Neural cell (in vitro differentiated cells): ENCODE measurements at regions not wholly inside any gene's neighbourhood (a gene's known extent, or its start where the extent isn't known, plus 50 kb on each side); places are given as distances from the start of the nearest gene placed in this dataset.

Experiments used
- H2AFZ ChIP-seq: fragments of 200-600, 300-800 bp; sonication (generic), shearing (Covaris generic); 2 replicates; pipeline ENCODE4 v1.6.0; 2014; ENCODE audit warnings: low read depth, mild to moderate bottlenecking, antibody characterized with exemption, low read length, moderate library complexity
- H3F3A ChIP-seq: fragments of 200-600 bp; shearing (Covaris generic); 2 replicates; pipeline ENCODE4 v1.6.1; 2016; ENCODE audit warnings: mild to moderate bottlenecking, moderate library complexity, mixed read lengths, antibody characterized with exemption, low read length; ENCODE audit not compliant: insufficient read depth, poor library complexity, severe bottlenecking
- H3K27ac ChIP-seq: fragments of 200-600, 300-800 bp; sonication (generic), shearing (Covaris generic); 2 replicates; pipeline ENCODE4 v1.5.1; 2014; ENCODE audit warnings: mild to moderate bottlenecking, low read length, moderate library complexity
- H3K27me3 ChIP-seq: fragments of 300-800, 200-600 bp; sonication (generic), shearing (Covaris generic); 2 replicates; pipeline ENCODE4 v1.6.0; 2014; ENCODE audit warnings: mild to moderate bottlenecking, low read depth, low read length, moderate library complexity; ENCODE audit not compliant: insufficient read depth
- H3K36me3 ChIP-seq: fragments of 300-800, 200-600 bp; sonication (generic), shearing (Covaris generic); 2 replicates; pipeline ENCODE4 v1.5.1; 2014; ENCODE audit warnings: mild to moderate bottlenecking, antibody characterized with exemption, low read length, moderate library complexity; ENCODE audit not compliant: insufficient read depth
- H3K4me2 ChIP-seq: fragments of 300-800, 200-600 bp; sonication (generic), shearing (Covaris generic); 2 replicates; pipeline ENCODE4 v1.6.0; 2014; ENCODE audit warnings: mild to moderate bottlenecking, low read length
- H3K4me3 ChIP-seq: fragments of 300-800, 200-600 bp; sonication (generic), shearing (Covaris generic); 2 replicates; pipeline ENCODE4 v1.5.1; 2014; ENCODE audit warnings: mild to moderate bottlenecking, low read length, moderate library complexity
- H3K79me2 ChIP-seq: fragments of 200-600 bp; shearing (Covaris generic); replicated peaks from 2 replicates; pipeline ENCODE4 v1.6.0; 2014; ENCODE audit warnings: mild to moderate bottlenecking, low read length, moderate library complexity; ENCODE audit not compliant: insufficient read depth
- H3K9ac ChIP-seq: fragments of 300-800, 200-600 bp; sonication (generic), shearing (Covaris generic); 2 replicates; pipeline ENCODE4 v1.6.1; 2016; ENCODE audit warnings: mild to moderate bottlenecking, low read length, mixed read lengths
- H3K9me2 ChIP-seq: fragments of 200-600 bp; shearing (Covaris generic); 2 replicates; pipeline ENCODE4 v1.6.1; 2016; ENCODE audit warnings: mild to moderate bottlenecking, low read length, mixed read lengths; ENCODE audit not compliant: insufficient read depth
- H3K9me3 ChIP-seq: fragments of 200-600, 300-800 bp; sonication (generic), shearing (Covaris generic); 2 replicates; pipeline ENCODE4 v1.6.1; 2016; ENCODE audit warnings: mild to moderate bottlenecking, mixed run types, low read length, moderate library complexity, mixed read lengths
- H4K20me1 ChIP-seq: fragments of 200-600 bp; shearing (Covaris generic); 2 replicates; pipeline ENCODE4 v1.6.1; 2016; ENCODE audit warnings: mild to moderate bottlenecking, mixed run types; ENCODE audit not compliant: insufficient read depth
- CTCF ChIP-seq: fragments of 450-650 bp; IDR thresholded peaks from 2 replicates; pipeline ENCODE4 v1.5.1; 2014; ENCODE audit warnings: antibody characterized with exemption, mild to moderate bottlenecking, moderate library complexity; ENCODE audit not compliant: poor library complexity, severe bottlenecking
- EP300 ChIP-seq: fragments of 450-650 bp; conservative IDR thresholded peaks from 2 replicates; pipeline ENCODE4 v1.6.1; 2014; ENCODE audit warnings: antibody characterized with exemption, mild to moderate bottlenecking, moderate library complexity; ENCODE audit not compliant: poor library complexity, severe bottlenecking
- EZH2 ChIP-seq: fragments of 200-600, 300-800 bp; shearing (Covaris generic), sonication (generic); IDR thresholded peaks from 2 replicates; pipeline ENCODE4 v1.6.1; 2014; ENCODE audit warnings: antibody characterized with exemption, low read length, borderline replicate concordance, mild to moderate bottlenecking; ENCODE audit not compliant: insufficient read depth, poor library complexity, severe bottlenecking
- MXI1 ChIP-seq: fragments of 450-650 bp; conservative IDR thresholded peaks from 2 replicates; pipeline ENCODE4 v1.6.1; 2014; ENCODE audit warnings: antibody characterized with exemption, mild to moderate bottlenecking; ENCODE audit not compliant: poor library complexity, severe bottlenecking
- POLR2AphosphoS5 ChIP-seq: IDR thresholded peaks from 2 replicates; pipeline ENCODE4 v1.6.1; 2012
- RAD21 ChIP-seq: fragments of 450-650 bp; conservative IDR thresholded peaks from 2 replicates; pipeline ENCODE4 v1.6.1; 2014; ENCODE audit warnings: antibody characterized with exemption, mild to moderate bottlenecking, moderate library complexity
- REST ChIP-seq: IDR thresholded peaks from 2 replicates; pipeline ENCODE4 v1.6.1; 2012; ENCODE audit warnings: borderline replicate concordance
- SMC3 ChIP-seq: fragments of 450-650 bp; conservative IDR thresholded peaks from 2 replicates; pipeline ENCODE4 v1.6.1; 2014; ENCODE audit warnings: antibody characterized with exemption, mild to moderate bottlenecking, moderate library complexity; ENCODE audit not compliant: poor library complexity
- TAF1 ChIP-seq: IDR thresholded peaks from 2 replicates; pipeline ENCODE4 v1.6.1; 2012; ENCODE audit warnings: low read depth

GRCh38 chr15:52975941-52976449, 185.9 kb upstream of the ONECUT1 start:
- TF ChIP-seq MXI1, result no peak
- no peak for TF ChIP-seq POLR2AphosphoS5
- TF ChIP-seq CTCF, result no peak
- no peak for TF ChIP-seq REST
- no peak for TF ChIP-seq EZH2
- TF ChIP-seq SMC3, result no peak
- no peak for TF ChIP-seq RAD21
- TF ChIP-seq EP300, result no peak
- TF ChIP-seq TAF1, result no peak
- Histone ChIP-seq H3K27me3 (no peaks in the 10 kb centered on the region), H3K36me3 (no peaks in the 10 kb centered on the region), H4K20me1 (no peaks in the 10 kb centered on the region), H3K9ac (no peak overlapping the region), H3F3A (no peaks in the 10 kb centered on the region), H3K9me3 (no peaks in the 10 kb centered on the region), H3K27ac (no peak overlapping the region), H3K4me3 (no peak overlapping the region), H3K9me2 (no peaks in the 10 kb centered on the region), H3K4me2 (no peak overlapping the region), H2AFZ (no peak overlapping the region), H3K79me2 (no peaks in the 10 kb centered on the region)

GRCh38 chr15:52963865-52964264, 173.7 kb upstream of the ONECUT1 start:
- no peak overlapping the region for H3K27ac ChIP-seq
- H3K4me2 ChIP-seq, result no peak overlapping the region
- no peaks in the 10 kb centered on the region for H3F3A ChIP-seq
- no peaks in the 10 kb centered on the region for H3K36me3 ChIP-seq
- no peak overlapping the region for H3K4me3 ChIP-seq
- TF ChIP-seq EP300, result no peak
- TF ChIP-seq MXI1, result no peak
- TF ChIP-seq CTCF, result no peak
- TF ChIP-seq SMC3, result no peak
- TF ChIP-seq RAD21, result no peak
- TF ChIP-seq POLR2AphosphoS5, result no peak
- no peak for TF ChIP-seq TAF1
- TF ChIP-seq REST, result no peak
- no peak for TF ChIP-seq EZH2
- no peaks in the 10 kb centered on the region for H3K9me2 ChIP-seq
- H4K20me1 ChIP-seq, result no peaks in the 10 kb centered on the region
- H3K9me3 ChIP-seq, result no peaks in the 10 kb centered on the region
- H3K27me3 ChIP-seq, result no peaks in the 10 kb centered on the region
- H3K9ac ChIP-seq, result no peak overlapping the region
- no peaks in the 10 kb centered on the region for H3K79me2 ChIP-seq
- no peak overlapping the region for H2AFZ ChIP-seq
